GM18520 (cell line): ENCODE measurements at regions not wholly inside any gene's neighbourhood (a gene's known extent, or its start where the extent isn't known, plus 50 kb on each side); places are given as distances from the start of the nearest gene placed in this dataset.
A peak's percentile ranks its signal among the peaks of the same experiment; 100 is the strongest.
"Not testable (repeated sequence)": the region's sequence is repeated elsewhere in the genome, so short reads cannot be mapped to it uniquely, and the experiment has no call there.

Experiments
- ATAC-seq: cut with Tn5 transposase; IDR thresholded peaks from one replicate; pipeline ENCODE4 v1.9.1; 2021; ENCODE audit not compliant: unreplicated experiment

- no peak for ATAC-seq
Measured at GRCh38 chr7:130789436-130789835, 55.4 kb upstream of the KLF14 start.

GRCh38 chr7:130791746-130792145 lies 57.7 kb upstream of the KLF14 start:
- ATAC-seq, result no peak

- no peak for ATAC-seq
Measured at GRCh38 chr7:130793855-130794618, 60.0 kb upstream of the KLF14 start.

GRCh38 chr7:130794619-130794922 lies 60.6 kb upstream of the KLF14 start:
- ATAC-seq, result no peak

GRCh38 chr7:130796425-130796824 lies 62.4 kb upstream of the KLF14 start:
- not testable (repeated sequence) for ATAC-seq

GRCh38 chr7:130803127-130803526 lies 69.1 kb upstream of the KLF14 start:
- ATAC-seq, result no peak

- ATAC-seq, result no peak
Measured at GRCh38 chr7:130804220-130804619, 70.2 kb upstream of the KLF14 start.

- ATAC-seq, result not testable (repeated sequence)
Measured at GRCh38 chr7:130812819-130813218, 78.8 kb upstream of the KLF14 start.

GRCh38 chr7:130814778-130815335 lies 80.8 kb upstream of the KLF14 start:
- no peak for ATAC-seq

GRCh38 chr7:130818056-130818455 lies 84.0 kb upstream of the KLF14 start:
- ATAC-seq, result no peak

GRCh38 chr7:130821864-130822263 lies 87.9 kb upstream of the KLF14 start:
- ATAC-seq, result no peak

- no peak for ATAC-seq
Measured at GRCh38 chr7:130822642-130823041, 88.6 kb upstream of the KLF14 start.

- ATAC-seq, result no peak
Measured at GRCh38 chr7:130823060-130823459, 89.1 kb upstream of the KLF14 start.

- ATAC-seq, result no peak
Measured at GRCh38 chr7:130825819-130826218, 91.8 kb upstream of the KLF14 start.

GRCh38 chr7:130829415-130829814 lies 95.4 kb upstream of the KLF14 start:
- no peak for ATAC-seq

GRCh38 chr7:130831322-130831721 lies 97.3 kb upstream of the KLF14 start:
- no peak for ATAC-seq

- ATAC-seq, result no peak
Measured at GRCh38 chr7:130831817-130832481, 97.9 kb upstream of the KLF14 start.

- ATAC-seq, result peak; percentile 41
Measured at GRCh38 chr7:130838738-130839137, 104.7 kb upstream of the KLF14 start.

GRCh38 chr7:130840599-130840998 lies 106.6 kb upstream of the KLF14 start:
- no peak for ATAC-seq

- ATAC-seq, result no peak
Measured at GRCh38 chr7:130841416-130841815, 107.4 kb upstream of the KLF14 start.

- no peak for ATAC-seq
Measured at GRCh38 chr7:130843703-130844102, 109.7 kb upstream of the KLF14 start.

- ATAC-seq, result no peak
Measured at GRCh38 chr7:130844811-130845580, 111.0 kb upstream of the KLF14 start.
